ENCODE measurements at regions not wholly inside any gene's neighbourhood (a gene's known extent, or its start where the extent isn't known, plus 50 kb on each side); places are given as distances from the start of the nearest gene placed in this dataset.

DNA sequence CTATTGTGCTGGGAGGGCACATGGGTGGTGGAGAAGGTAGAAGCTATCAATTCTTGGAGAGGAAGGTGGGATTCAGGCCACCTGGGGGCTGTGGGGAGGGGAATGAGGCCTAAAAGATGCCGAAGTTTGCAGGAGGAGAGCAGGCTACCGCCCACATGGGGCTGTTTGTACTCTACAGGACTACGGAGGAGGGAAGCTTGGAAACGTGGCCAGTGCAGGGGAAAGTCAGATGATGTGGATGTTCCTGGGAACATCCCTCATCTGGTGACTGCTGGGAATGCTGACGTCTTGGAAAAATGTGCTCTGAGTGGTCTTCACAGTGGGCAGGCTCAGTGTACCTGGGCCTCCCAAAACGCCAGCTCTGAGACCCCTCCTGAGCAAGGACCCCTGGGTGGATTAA lies 78.5 kb downstream of the TNFAIP2 start:
- TF ChIP-seq ZFX (IDR thresholded peaks at IDR 0.05) = no peak
- TF ChIP-seq, protein P1, sequence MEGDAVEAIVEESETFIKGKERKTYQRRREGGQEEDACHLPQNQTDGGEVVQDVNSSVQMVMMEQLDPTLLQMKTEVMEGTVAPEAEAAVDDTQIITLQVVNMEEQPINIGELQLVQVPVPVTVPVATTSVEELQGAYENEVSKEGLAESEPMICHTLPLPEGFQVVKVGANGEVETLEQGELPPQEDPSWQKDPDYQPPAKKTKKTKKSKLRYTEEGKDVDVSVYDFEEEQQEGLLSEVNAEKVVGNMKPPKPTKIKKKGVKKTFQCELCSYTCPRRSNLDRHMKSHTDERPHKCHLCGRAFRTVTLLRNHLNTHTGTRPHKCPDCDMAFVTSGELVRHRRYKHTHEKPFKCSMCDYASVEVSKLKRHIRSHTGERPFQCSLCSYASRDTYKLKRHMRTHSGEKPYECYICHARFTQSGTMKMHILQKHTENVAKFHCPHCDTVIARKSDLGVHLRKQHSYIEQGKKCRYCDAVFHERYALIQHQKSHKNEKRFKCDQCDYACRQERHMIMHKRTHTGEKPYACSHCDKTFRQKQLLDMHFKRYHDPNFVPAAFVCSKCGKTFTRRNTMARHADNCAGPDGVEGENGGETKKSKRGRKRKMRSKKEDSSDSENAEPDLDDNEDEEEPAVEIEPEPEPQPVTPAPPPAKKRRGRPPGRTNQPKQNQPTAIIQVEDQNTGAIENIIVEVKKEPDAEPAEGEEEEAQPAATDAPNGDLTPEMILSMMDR (conservative IDR thresholded peaks at IDR 0.05) = no peak
- no peak overlapping the region for H3K27ac ChIP-seq

DNA sequence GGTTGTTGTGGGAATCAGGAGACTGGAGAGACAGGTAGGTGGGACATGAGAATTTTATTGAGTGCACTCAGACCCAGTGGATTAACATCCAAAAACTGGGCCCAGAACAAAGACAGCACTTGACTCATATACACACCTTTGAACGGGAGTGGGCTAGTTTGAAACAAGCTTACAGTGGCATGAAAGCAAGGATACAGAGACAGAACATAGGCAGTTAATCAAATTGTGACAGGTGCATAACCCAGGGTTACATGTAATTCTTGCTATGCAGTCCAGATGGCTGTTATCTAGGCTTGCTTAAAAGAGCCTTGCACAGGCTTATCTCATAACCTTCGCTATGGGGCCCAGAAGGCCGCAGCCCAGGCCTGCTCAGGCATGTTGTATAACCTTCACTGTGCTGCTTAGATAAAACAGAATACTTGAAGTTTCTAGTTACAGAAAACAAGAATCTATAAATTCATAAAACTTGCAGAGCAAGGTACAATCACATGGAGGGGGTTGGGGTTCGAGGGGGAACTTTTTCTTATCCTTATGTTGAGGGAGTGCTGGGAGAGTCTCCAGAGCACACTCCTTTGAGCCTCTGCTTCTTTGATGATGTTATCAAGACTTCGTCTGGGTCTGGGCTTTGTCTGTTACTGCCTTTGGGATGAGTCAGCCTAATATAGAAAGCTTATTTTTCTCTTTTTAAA lies 81.7 kb downstream of the TNFAIP2 start:
- no peak for TF ChIP-seq ZFX (IDR thresholded peaks at IDR 0.05)
- H3K27ac ChIP-seq = no peak overlapping the region

DNA sequence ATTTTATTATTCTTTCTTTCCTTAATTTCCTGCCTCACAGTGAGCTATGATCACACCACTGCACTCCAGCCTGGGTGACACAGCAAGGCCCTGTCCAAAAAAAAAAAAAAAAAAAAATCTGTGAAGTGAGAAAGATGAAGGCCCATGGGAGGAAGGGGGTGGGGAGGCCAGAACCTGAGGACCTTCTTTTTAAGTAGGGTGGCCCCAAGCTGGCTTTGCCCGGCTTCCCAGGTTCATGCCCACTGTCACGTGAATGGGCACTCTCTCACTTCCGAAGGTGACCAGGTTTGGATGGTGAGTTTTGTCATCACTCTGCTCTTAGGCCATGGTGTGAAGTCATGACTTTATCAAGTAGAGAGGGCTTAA lies 82.3 kb downstream of the TNFAIP2 start:
- no peak overlapping the region for H3K27ac ChIP-seq
- TF ChIP-seq ZFX (IDR thresholded peaks at IDR 0.05) = no peak
- TF ChIP-seq, protein P1 (conservative IDR thresholded peaks at IDR 0.05) = no peak

DNA sequence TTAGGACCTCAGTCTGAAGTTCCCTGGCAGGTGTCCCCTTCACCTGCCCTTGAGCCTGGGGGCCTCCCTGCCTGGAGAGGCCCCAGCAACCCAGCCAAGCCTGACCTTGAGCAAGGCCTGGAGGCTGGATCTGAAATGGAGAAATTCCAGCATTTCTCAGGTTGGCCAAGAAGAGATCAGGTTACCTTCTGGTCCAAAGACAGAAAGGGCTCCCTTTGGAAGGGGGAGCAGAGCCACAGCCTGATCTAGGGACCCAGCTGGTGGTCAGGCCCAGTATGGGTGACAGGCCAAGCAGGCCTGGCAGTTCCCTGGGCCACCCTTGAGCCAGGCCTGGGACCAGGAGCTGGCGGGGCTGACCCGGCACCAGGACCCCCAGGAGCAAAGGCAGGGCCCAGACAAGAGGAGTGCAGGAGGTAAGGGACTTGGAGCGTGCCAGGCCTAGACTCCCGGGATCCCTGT lies 82.8 kb downstream of the TNFAIP2 start:
- H3K27ac ChIP-seq = no peak overlapping the region
- TF ChIP-seq ZFX (IDR thresholded peaks at IDR 0.05) = no peak
- TF ChIP-seq, protein P1 (conservative IDR thresholded peaks at IDR 0.05) = no peak

DNA sequence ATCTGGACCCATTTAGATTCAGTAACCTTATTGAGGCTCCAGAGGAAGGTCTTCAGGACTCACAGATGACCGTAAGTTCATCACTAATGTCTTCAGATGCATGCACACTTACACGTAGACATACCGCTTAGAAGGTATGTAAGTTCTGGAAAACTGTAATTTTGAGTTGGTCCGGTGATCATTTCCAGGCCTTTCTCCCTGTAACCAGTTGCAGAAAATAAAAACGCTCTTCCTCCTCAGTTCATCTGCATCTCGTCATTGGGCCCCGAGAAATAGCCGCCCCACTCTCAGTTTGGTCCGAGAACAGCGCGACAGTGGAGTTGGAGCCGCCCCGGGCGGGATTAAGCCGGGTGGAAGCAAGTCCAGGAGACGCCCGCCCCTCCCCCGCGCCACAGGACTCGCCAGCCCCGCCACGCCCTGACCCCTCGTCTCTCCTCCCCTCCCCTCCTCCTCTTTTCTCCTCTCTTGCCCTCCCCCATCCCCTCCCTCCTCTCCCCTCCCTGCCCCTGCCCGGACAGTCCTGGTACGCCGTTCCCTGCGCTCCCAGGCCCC lies 83.7 kb downstream of the TNFAIP2 start:
- TF ChIP-seq ZFX (IDR thresholded peaks at IDR 0.05) = no peak
- TF ChIP-seq, protein P1 (conservative IDR thresholded peaks at IDR 0.05) = no peak
- H3K27ac ChIP-seq = no peak overlapping the region

DNA sequence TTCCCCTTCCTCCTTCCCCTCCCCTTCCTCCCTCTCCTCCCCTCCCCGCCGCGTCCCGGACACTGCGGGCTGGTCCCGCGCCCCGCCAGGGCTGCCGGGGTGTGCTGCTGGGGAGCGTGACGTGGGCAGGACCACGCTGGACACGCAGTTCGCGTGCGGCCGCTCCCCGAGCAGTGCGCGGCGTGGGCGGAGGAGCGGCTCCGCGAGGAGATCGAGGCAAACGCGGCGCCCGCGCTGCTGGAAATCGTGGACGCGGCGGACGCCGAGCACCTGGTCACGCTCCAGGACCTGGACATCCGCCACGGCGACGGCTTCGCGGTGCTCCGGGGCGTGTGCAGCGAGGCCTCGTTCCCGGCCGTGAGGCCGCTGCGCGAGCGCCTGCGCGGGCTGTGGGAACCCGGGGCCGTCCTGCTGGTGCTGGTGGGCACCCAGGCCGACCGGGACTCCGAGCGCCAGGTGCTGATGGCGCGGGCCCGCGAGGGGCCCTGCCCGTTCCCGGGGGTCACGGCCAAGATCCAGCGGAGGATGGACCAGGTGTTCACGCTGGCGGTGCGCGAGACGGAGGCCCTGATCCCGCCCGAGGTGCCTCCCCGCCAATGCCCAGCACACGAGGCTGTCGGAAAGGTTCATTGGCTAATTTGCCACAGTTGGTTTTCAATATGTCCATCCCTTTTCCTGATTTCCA lies 84.3 kb downstream of the TNFAIP2 start:
- no peak for TF ChIP-seq ZFX (IDR thresholded peaks at IDR 0.05)
- TF ChIP-seq, protein P1 (conservative IDR thresholded peaks at IDR 0.05) = no peak
- no peak overlapping the region for H3K27ac ChIP-seq

DNA sequence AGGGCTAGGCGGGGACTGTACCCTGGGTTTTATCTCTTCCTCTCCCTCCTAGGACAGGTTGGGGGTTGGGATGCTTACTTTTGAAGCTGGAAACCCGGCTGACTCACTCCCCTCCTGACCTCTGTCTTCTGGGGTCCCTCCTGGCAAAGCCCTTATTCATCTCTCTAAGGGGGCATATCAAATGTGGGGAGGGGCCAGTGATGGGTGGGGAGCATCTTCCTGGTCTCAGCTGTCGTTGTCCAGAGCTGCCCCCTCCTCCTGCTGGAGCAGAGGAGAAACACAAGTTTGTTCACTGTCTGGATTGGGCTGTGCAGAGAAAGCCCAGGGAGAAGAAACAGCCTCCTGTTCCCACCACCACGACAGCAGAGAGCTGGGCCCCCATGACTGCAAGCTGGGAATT lies 85.8 kb downstream of the TNFAIP2 start:
- no peak overlapping the region for H3K27ac ChIP-seq
- TF ChIP-seq, protein P1 (conservative IDR thresholded peaks at IDR 0.05) = no peak
- TF ChIP-seq ZFX (IDR thresholded peaks at IDR 0.05) = no peak
